Activated T-cell treated with anti-CD3 and anti-CD28 coated beads, Interleukin-2, amount 50 U/mL, for 4 hours (primary cell): ENCODE measurements at regions not wholly inside any gene's neighbourhood (a gene's known extent, or its start where the extent isn't known, plus 50 kb on each side); places are given as distances from the start of the nearest gene placed in this dataset.

ENCODE experiments used
- ATAC-seq, 2 donors: fragments of 200-7000 bp; cut with Tn5 transposase; one replicate each; pipeline ENCODE4 v1.10.0; 2021
- DNase-seq: peaks from one replicate; pipeline ENCODE4 v3.0.0-alpha.2; 2020
- H3K27me3 Mint-ChIP-seq: one replicate; pipeline ENCODE4 v1.8.0; 2021; ENCODE audit warnings: low read depth, mixed read lengths
- H3K36me3 Mint-ChIP-seq: one replicate; pipeline ENCODE4 v1.8.0; 2022; ENCODE audit warnings: mixed read lengths; ENCODE audit not compliant: insufficient read depth
- H3K4me1 Mint-ChIP-seq: one replicate; pipeline ENCODE4 v1.8.0; 2021; ENCODE audit warnings: low read depth, mixed read lengths
- H3K4me3 Mint-ChIP-seq: one replicate; pipeline ENCODE4 v1.8.0; 2021; ENCODE audit warnings: mild to moderate bottlenecking, moderate library complexity, mixed read lengths
- H3K9me3 Mint-ChIP-seq: one replicate; pipeline ENCODE4 v1.8.0; 2021; ENCODE audit warnings: mixed read lengths

GRCh38 chr17:33504571-33504970 lies 211.5 kb upstream of the ASIC2 start:
- no peaks in the 10 kb centered on the region for H3K9me3 Mint-ChIP-seq
- H3K27me3 Mint-ChIP-seq = peaks cover 10% of the 10 kb centered on the region
- no peak for ATAC-seq
- no peak for DNase-seq
- H3K36me3 Mint-ChIP-seq = no peaks in the 10 kb centered on the region
- no peak overlapping the region for H3K4me3 Mint-ChIP-seq
- no peaks in the 10 kb centered on the region for H3K4me1 Mint-ChIP-seq

GRCh38 chr17:33506889-33507650 lies 214.0 kb upstream of the ASIC2 start:
- no peak for DNase-seq

GRCh38 chr17:33508215-33508614 lies 215.1 kb upstream of the ASIC2 start:
- Mint-ChIP-seq H3K36me3 (no peaks in the 10 kb centered on the region), H3K4me1 (peaks cover 7% of the 10 kb centered on the region), H3K4me3 (no peak overlapping the region), H3K27me3 (peaks cover 10% of the 10 kb centered on the region), H3K9me3 (peaks cover 4% of the 10 kb centered on the region)
- no peak for DNase-seq
- no peak for ATAC-seq

More at GRCh38 chr17:33506889-33507650, 214.0 kb upstream of the ASIC2 start:
- H3K9me3 Mint-ChIP-seq = no peaks in the 10 kb centered on the region
- H3K27me3 Mint-ChIP-seq = peaks cover 10% of the 10 kb centered on the region
- no peak overlapping the region for H3K4me3 Mint-ChIP-seq
- H3K4me1 Mint-ChIP-seq = peaks cover 7% of the 10 kb centered on the region
- no peaks in the 10 kb centered on the region for H3K36me3 Mint-ChIP-seq
- no peak for ATAC-seq

DNA sequence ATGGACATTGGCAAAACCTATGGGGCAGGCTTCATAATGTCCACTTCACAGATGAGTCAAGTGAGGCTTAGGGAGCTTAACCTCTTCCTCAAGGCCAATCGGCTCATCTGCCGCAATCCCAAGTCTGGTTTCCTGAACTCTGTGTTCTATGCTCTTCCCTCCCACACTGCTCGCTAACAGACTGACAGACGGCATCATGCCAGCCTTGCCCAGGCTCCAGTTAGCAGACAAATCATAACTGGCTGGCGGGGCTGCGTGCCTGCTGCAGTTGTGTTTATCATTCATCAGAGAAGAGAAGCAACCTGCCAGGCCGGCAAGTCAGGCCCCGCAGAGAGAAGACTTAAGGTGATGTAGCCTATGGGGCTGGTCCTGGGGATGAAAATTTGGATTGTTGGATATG lies 216.2 kb upstream of the ASIC2 start:
- peaks cover 7% of the 10 kb centered on the region for H3K4me1 Mint-ChIP-seq
- H3K4me3 Mint-ChIP-seq = no peak overlapping the region
- H3K27me3 Mint-ChIP-seq = peaks cover 10% of the 10 kb centered on the region
- DNase-seq (no peak), ATAC-seq (no peak)
- peaks cover 5% of the 10 kb centered on the region for H3K9me3 Mint-ChIP-seq
- H3K36me3 Mint-ChIP-seq = no peaks in the 10 kb centered on the region

GRCh38 chr17:33511670-33512069 lies 218.6 kb upstream of the ASIC2 start:
- Mint-ChIP-seq H3K4me3 (no peak overlapping the region), H3K4me1 (peaks cover 7% of the 10 kb centered on the region), H3K27me3 (peaks cover 5% of the 10 kb centered on the region), H3K36me3 (no peaks in the 10 kb centered on the region), H3K9me3 (peaks cover 5% of the 10 kb centered on the region)
- ATAC-seq = no peak
- DNase-seq = no peak

DNA sequence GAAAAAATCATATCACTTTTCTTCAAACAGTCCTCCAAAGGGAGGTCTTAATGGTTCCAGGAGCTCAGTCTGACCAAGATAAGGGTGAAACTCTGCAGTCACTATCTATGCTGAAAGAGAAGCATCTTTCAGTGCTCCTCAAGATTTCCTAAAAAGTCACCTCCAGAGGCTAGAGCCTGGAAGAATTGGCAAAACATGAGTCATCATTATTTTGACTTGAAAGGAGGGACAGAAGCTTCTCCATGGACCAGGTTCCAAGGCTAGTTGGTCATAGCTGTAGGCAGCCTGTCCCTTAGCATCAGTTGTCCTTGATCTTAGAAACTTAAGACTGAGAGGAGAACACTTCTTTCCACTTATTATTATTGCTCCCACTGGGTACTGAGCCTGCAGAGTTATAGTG lies 219.0 kb upstream of the ASIC2 start:
- no peak for DNase-seq
- Mint-ChIP-seq H3K27me3 (peaks cover 4% of the 10 kb centered on the region), H3K36me3 (no peaks in the 10 kb centered on the region), H3K9me3 (peaks cover 5% of the 10 kb centered on the region), H3K4me1 (peaks cover 7% of the 10 kb centered on the region), H3K4me3 (no peak overlapping the region)
- no peak for ATAC-seq

DNA sequence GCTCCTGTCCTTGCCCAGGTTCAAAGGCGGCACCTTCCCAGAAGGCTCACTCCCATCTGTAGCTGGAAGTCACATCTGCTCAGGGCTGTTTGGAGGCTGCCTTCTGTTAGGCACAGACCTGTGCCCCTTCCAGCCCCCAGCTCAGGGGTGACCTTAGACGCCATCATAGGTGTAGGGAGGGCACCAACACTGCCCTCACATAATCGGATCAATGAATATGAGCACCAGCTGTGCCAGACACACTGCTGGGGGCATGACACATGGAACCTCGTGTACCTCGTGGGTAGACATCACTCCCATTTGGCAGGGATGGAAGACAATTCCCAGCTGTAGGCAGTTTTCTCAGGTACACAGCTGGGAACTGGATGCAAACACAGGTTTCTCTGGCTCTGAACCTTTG lies 220.7 kb upstream of the ASIC2 start:
- DNase-seq (no peak), ATAC-seq (no peak)
- H3K27me3 Mint-ChIP-seq = peaks cover 2% of the 10 kb centered on the region
- H3K4me3 Mint-ChIP-seq = no peak overlapping the region
- peaks cover 5% of the 10 kb centered on the region for H3K9me3 Mint-ChIP-seq
- peaks cover 7% of the 10 kb centered on the region for H3K4me1 Mint-ChIP-seq
- H3K36me3 Mint-ChIP-seq = no peaks in the 10 kb centered on the region

GRCh38 chr17:33514369-33514768 lies 221.3 kb upstream of the ASIC2 start:
- ATAC-seq (no peak), DNase-seq (no peak)
- H3K27me3 Mint-ChIP-seq = no peaks in the 10 kb centered on the region
- H3K4me1 Mint-ChIP-seq = peaks cover 7% of the 10 kb centered on the region
- H3K9me3 Mint-ChIP-seq = peaks cover 5% of the 10 kb centered on the region
- H3K36me3 Mint-ChIP-seq = no peaks in the 10 kb centered on the region
- H3K4me3 Mint-ChIP-seq = no peak overlapping the region

DNA sequence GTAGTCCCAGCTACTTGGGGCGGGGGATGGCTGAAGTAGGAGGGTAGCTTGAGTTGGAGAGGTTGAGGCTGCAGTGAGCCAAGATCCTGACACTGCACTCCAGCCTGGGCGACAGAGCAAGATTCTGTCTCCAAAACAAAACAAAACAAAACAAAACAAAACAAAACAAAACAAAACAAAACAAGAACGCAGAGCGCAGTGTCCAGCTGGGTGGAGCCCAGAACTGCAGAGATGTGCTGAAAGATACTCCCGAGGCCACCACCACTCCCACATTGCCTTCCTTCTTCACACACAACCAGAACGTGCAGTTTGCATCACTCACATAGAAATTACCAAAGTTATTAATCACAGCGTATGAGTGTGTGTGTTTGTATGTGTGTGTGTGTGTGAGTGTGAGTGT lies 222.9 kb upstream of the ASIC2 start:
- Mint-ChIP-seq H3K4me1 (peaks cover 7% of the 10 kb centered on the region), H3K4me3 (no peak overlapping the region), H3K9me3 (peaks cover 5% of the 10 kb centered on the region), H3K36me3 (no peaks in the 10 kb centered on the region), H3K27me3 (no peaks in the 10 kb centered on the region)
- ATAC-seq (no peak), DNase-seq (no peak)

DNA sequence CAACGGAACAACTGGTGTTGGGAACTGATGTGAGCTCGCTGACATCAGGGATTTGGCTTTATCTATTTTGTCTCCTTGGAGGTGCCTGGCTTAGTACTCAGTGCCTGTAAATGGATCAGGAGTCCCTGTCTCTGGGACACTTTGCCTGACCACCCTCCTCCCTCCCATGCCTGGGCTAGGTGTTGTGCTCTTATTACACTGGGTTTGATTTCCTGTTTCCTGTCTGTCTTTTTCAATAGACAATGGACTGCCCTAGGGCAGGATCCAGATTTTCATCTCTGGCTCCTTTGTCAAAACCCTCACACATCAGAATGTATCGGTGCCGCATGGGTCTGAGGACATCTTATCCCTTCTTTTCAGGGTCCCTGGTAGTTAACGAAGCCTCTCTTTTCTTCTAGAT lies 223.6 kb upstream of the ASIC2 start:
- ATAC-seq (no peak), DNase-seq (no peak)
- Mint-ChIP-seq H3K36me3 (no peaks in the 10 kb centered on the region), H3K9me3 (peaks cover 5% of the 10 kb centered on the region), H3K4me3 (no peak overlapping the region), H3K27me3 (no peaks in the 10 kb centered on the region), H3K4me1 (peaks cover 3% of the 10 kb centered on the region)

- no peaks in the 10 kb centered on the region for H3K36me3 Mint-ChIP-seq
- ATAC-seq (no peak), DNase-seq (no peak)
Observed at GRCh38 chr17:33517746-33518145, 224.7 kb upstream of the ASIC2 start.

GRCh38 chr17:33519692-33520091 lies 226.6 kb upstream of the ASIC2 start:
- Mint-ChIP-seq H3K36me3 (no peaks in the 10 kb centered on the region), H3K9me3 (no peaks in the 10 kb centered on the region), H3K27me3 (no peaks in the 10 kb centered on the region), H3K4me1 (no peaks in the 10 kb centered on the region), H3K4me3 (no peak overlapping the region)
- no peak for ATAC-seq
- no peak for DNase-seq

More at GRCh38 chr17:33517746-33518145, 224.7 kb upstream of the ASIC2 start:
- Mint-ChIP-seq H3K9me3 (peaks cover 5% of the 10 kb centered on the region), H3K4me1 (no peaks in the 10 kb centered on the region), H3K27me3 (no peaks in the 10 kb centered on the region), H3K4me3 (no peak overlapping the region)

GRCh38 chr17:33520426-33521330 lies 227.6 kb upstream of the ASIC2 start:
- ATAC-seq (no peak), DNase-seq (peak; percentile 14)
- H3K9me3 Mint-ChIP-seq = no peaks in the 10 kb centered on the region
- H3K4me3 Mint-ChIP-seq = no peak overlapping the region
- no peaks in the 10 kb centered on the region for H3K36me3 Mint-ChIP-seq
- H3K27me3 Mint-ChIP-seq = no peaks in the 10 kb centered on the region
- H3K4me1 Mint-ChIP-seq = no peaks in the 10 kb centered on the region

GRCh38 chr17:33521784-33522183 lies 228.7 kb upstream of the ASIC2 start:
- H3K27me3 Mint-ChIP-seq = no peaks in the 10 kb centered on the region
- ATAC-seq = no peak
- H3K4me1 Mint-ChIP-seq = no peaks in the 10 kb centered on the region
- DNase-seq = no peak
- peaks cover under 1% of the 10 kb centered on the region for H3K9me3 Mint-ChIP-seq
- H3K4me3 Mint-ChIP-seq = no peak overlapping the region
- no peaks in the 10 kb centered on the region for H3K36me3 Mint-ChIP-seq

- DNase-seq (no peak), ATAC-seq (no peak)
- Mint-ChIP-seq H3K36me3 (no peaks in the 10 kb centered on the region), H3K27me3 (no peaks in the 10 kb centered on the region), H3K9me3 (peaks cover 9% of the 10 kb centered on the region), H3K4me3 (no peak overlapping the region), H3K4me1 (no peaks in the 10 kb centered on the region)
Observed at GRCh38 chr17:33522623-33523022, 229.5 kb upstream of the ASIC2 start.
